ENCODE measurements at regions not wholly inside any gene's neighbourhood (a gene's known extent, or its start where the extent isn't known, plus 50 kb on each side); places are given as distances from the start of the nearest gene placed in this dataset.

GRCh38 chr18:73944715-73945114 is 202.9 kb downstream of the FBXO15 start:
- TF ChIP-seq CTCF (IDR thresholded peaks at IDR 0.05) (no peak), POLR2AphosphoS5 (IDR thresholded peaks at IDR 0.05) (no peak)
